CD14-positive monocyte (primary cell): ENCODE measurements at regions not wholly inside any gene's neighbourhood (a gene's known extent, or its start where the extent isn't known, plus 50 kb on each side); places are given as distances from the start of the nearest gene placed in this dataset.

Experiments used
- DNase-seq, 3 donors: peaks; one replicate each; pipeline ENCODE4 v3.0.0-alpha.2; 2011 to 2022
- H2AFZ ChIP-seq: 2 replicates; pipeline ENCODE4 v1.6.0; 2012; ENCODE audit warnings: mild to moderate bottlenecking, low read depth, low read length, inconsistent platforms; ENCODE audit not compliant: insufficient read depth, poor library complexity, severe bottlenecking
- H3K27ac ChIP-seq, 2 donors: 1 replicate in 1 of 2; 2 replicates in 1 of 2; pipeline ENCODE4 v1.5.1; 2012 to 2013; ENCODE audit warnings: low read length in 2 of 2, control low read depth in 1 of 2, inconsistent platforms in 1 of 2, low read depth in 1 of 2, mild to moderate bottlenecking in 1 of 2
- H3K27me3 ChIP-seq, 2 donors: one replicate each; pipeline versions ENCODE4 v1.6.0 to v1.6.1; 2011 to 2013; ENCODE audit warnings: low read length in 2 of 2; ENCODE audit not compliant: control insufficient read depth in 2 of 2, insufficient read depth in 2 of 2
- H3K36me3 ChIP-seq, 2 donors: replicated peaks in 1 of 2; 1 replicate in 1 of 2; 2 replicates in 1 of 2; pipeline versions ENCODE4 v1.5.1 to v1.6.1; 2012 to 2013; ENCODE audit warnings: low read length in 2 of 2, control low read depth in 1 of 2, inconsistent platforms in 1 of 2, mild to moderate bottlenecking in 1 of 2; ENCODE audit not compliant: insufficient read depth in 2 of 2, control insufficient read depth in 1 of 2
- H3K4me1 ChIP-seq, 2 donors: 1 replicate in 1 of 2; 2 replicates in 1 of 2; pipeline versions ENCODE4 v1.5.1 to v1.6.1; 2012 to 2013; ENCODE audit warnings: low read length in 2 of 2, control low read depth in 1 of 2, inconsistent platforms in 1 of 2, mild to moderate bottlenecking in 1 of 2, moderate library complexity in 1 of 2; ENCODE audit not compliant: insufficient read depth in 2 of 2, control insufficient read depth in 1 of 2
- H3K4me2 ChIP-seq: replicated peaks from 2 replicates; pipeline ENCODE3; 2012; ENCODE audit warnings: low read length, moderate library complexity, mild to moderate bottlenecking; ENCODE audit not compliant: poor library complexity, severe bottlenecking; ENCODE audit errors: extremely low read depth
- H3K4me3 ChIP-seq, 3 experiments: fragments of 200-600 bp in 1 of 3; sonication (generic) in 1 of 3; replicated peaks in 1 of 3; 1 replicate in 2 of 3; 2 replicates in 1 of 3; pipeline ENCODE4 v1.5.1; 2011 to 2013; ENCODE audit warnings: low read length in 3 of 3, mild to moderate bottlenecking in 3 of 3, control low read depth in 2 of 3, low read depth in 2 of 3, inconsistent platforms in 1 of 3, moderate library complexity in 1 of 3
- H3K79me2 ChIP-seq: 2 replicates; pipeline ENCODE4 v1.6.0; 2012; ENCODE audit warnings: mild to moderate bottlenecking, control low read depth, inconsistent platforms, low read length, moderate library complexity; ENCODE audit not compliant: insufficient read depth
- H3K9ac ChIP-seq: 2 replicates; pipeline ENCODE4 v1.6.0; 2017; ENCODE audit warnings: low read length, mild to moderate bottlenecking; ENCODE audit not compliant: insufficient read depth, poor library complexity, severe bottlenecking
- H3K9me3 ChIP-seq, 2 donors: replicated peaks in 1 of 2; 1 replicate in 1 of 2; 2 replicates in 1 of 2; pipeline versions ENCODE4 v1.5.1 to v1.6.1; 2012 to 2013; ENCODE audit warnings: low read length in 2 of 2, control low read depth in 1 of 2; ENCODE audit not compliant: control insufficient read depth in 1 of 2, insufficient read depth in 1 of 2
- H4K20me1 ChIP-seq: 2 replicates; pipeline ENCODE4 v1.6.0; 2012; ENCODE audit warnings: mild to moderate bottlenecking, low read length, control low read depth, moderate library complexity; ENCODE audit not compliant: insufficient read depth
- H3K27ac Mint-ChIP-seq, 7 donors: one replicate each; pipeline ENCODE4 v1.8.0; 2020; ENCODE audit warnings: mild to moderate bottlenecking in 7 of 7, mixed read lengths in 7 of 7, moderate library complexity in 6 of 7, inconsistent platforms in 2 of 7
- H3K27me3 Mint-ChIP-seq, 3 donors: one replicate each; pipeline ENCODE4 v1.8.0; 2021 to 2022; ENCODE audit warnings: low read depth in 3 of 3, mild to moderate bottlenecking in 3 of 3, mixed read lengths in 3 of 3, moderate library complexity in 3 of 3, inconsistent platforms in 1 of 3
- H3K36me3 Mint-ChIP-seq, 2 donors: one replicate each; pipeline ENCODE4 v1.8.0; 2020; ENCODE audit warnings: mixed read lengths in 2 of 2, inconsistent platforms in 1 of 2, mild to moderate bottlenecking in 1 of 2
- H3K4me1 Mint-ChIP-seq: one replicate; pipeline ENCODE4 v1.8.0; 2020; ENCODE audit warnings: mild to moderate bottlenecking, mixed read lengths
- H3K4me3 Mint-ChIP-seq, 2 donors: one replicate each; pipeline ENCODE4 v1.8.0; 2020; ENCODE audit warnings: mild to moderate bottlenecking in 2 of 2, mixed read lengths in 2 of 2, moderate library complexity in 1 of 2
- H3K9me3 Mint-ChIP-seq, 7 donors: one replicate each; pipeline ENCODE4 v1.8.0; 2020 to 2022; ENCODE audit warnings: mixed read lengths in 7 of 7, mild to moderate bottlenecking in 6 of 7, moderate library complexity in 6 of 7, inconsistent platforms in 2 of 7
- CTCF ChIP-seq: fragments of 200-600 bp; IDR thresholded peaks from one replicate; pipeline ENCODE4 v1.8.0; 2022; ENCODE audit warnings: antibody characterized with exemption, mild to moderate bottlenecking
- WGBS: methylation state at CpG from one replicate; pipeline ENCODE4 v1.1.5; 2013; ENCODE audit warnings: missing lambda C conversion rate; ENCODE audit not compliant: insufficient coverage; 5-methylcytosine and 5-hydroxymethylcytosine counted together
- intact Hi-C, 2 donors: fragments of 100-400 bp; cut with micrococcal nuclease; formaldehyde crosslinking; loops; one replicate each; pipeline versions ENCODE4 v1.15.0 to v1.15.1; 2023

- Histone ChIP-seq H3K27ac (no peak overlapping the region), H3K4me3 (no peak overlapping the region)
Observed at GRCh38 chr3:36142746-36143145, 237.6 kb upstream of the STAC start.

GRCh38 chr3:36146404-36146803, 233.9 kb upstream of the STAC start:
- Histone ChIP-seq H3K79me2 (no peaks in the 10 kb centered on the region), H3K4me3 (no peak overlapping the region), H4K20me1 (no peaks in the 10 kb centered on the region), H3K9ac (no peak overlapping the region), H3K27me3 (no peaks in the 10 kb centered on the region), H3K4me1 (no peaks in the 10 kb centered on the region), H3K36me3 (no peaks in the 10 kb centered on the region), H3K27ac (no peak overlapping the region), H3K9me3 (no peaks in the 10 kb centered on the region), H2AFZ (no peak overlapping the region), H3K4me2 (no peak overlapping the region)
- no peak overlapping the region for H3K27ac Mint-ChIP-seq
- no peak for TF ChIP-seq CTCF
- no peak overlapping the region for H3K4me3 Mint-ChIP-seq
- peaks cover 0 to 2% (median 0%) of the 10 kb centered on the region in 3 donors for H3K27me3 Mint-ChIP-seq
- 90% methylated on average over 1 of the region's 2 CpGs for WGBS
- no peaks in the 10 kb centered on the region for H3K36me3 Mint-ChIP-seq
- no peak for DNase-seq
- intact Hi-C loops, result no loop called here
- no peaks in the 10 kb centered on the region for H3K4me1 Mint-ChIP-seq
- peaks cover 0 to 8% (median 4%) of the 10 kb centered on the region in 7 donors for H3K9me3 Mint-ChIP-seq

More at GRCh38 chr3:36142746-36143145, 237.6 kb upstream of the STAC start:
- Mint-ChIP-seq H3K27me3 (no peaks in the 10 kb centered on the region), H3K27ac (no peak overlapping the region), H3K4me3 (no peak overlapping the region), H3K36me3 (no peaks in the 10 kb centered on the region), H3K9me3 (peaks cover 0 to 6% (median 4%) of the 10 kb centered on the region in 7 donors), H3K4me1 (no peaks in the 10 kb centered on the region)
- no peaks in the 10 kb centered on the region for H3K9me3 ChIP-seq
- H3K4me2 ChIP-seq, result no peak overlapping the region
- no peaks in the 10 kb centered on the region for H3K27me3 ChIP-seq
- no peaks in the 10 kb centered on the region for H3K79me2 ChIP-seq
- TF ChIP-seq CTCF, result no peak
- H4K20me1 ChIP-seq, result no peaks in the 10 kb centered on the region
- no peak overlapping the region for H3K9ac ChIP-seq
- no peaks in the 10 kb centered on the region for H3K4me1 ChIP-seq
- no peaks in the 10 kb centered on the region for H3K36me3 ChIP-seq
- intact Hi-C loops, result no loop called here
- no peak for DNase-seq
- H2AFZ ChIP-seq, result no peak overlapping the region
